Fibroblast of mammary gland (primary cell): ENCODE measurements at regions not wholly inside any gene's neighbourhood (a gene's known extent, or its start where the extent isn't known, plus 50 kb on each side); places are given as distances from the start of the nearest gene placed in this dataset.
"Not testable (repeated sequence)": the region's sequence is repeated elsewhere in the genome, so short reads cannot be mapped to it uniquely, and the experiment has no call there.

Experiments used
- DNase-seq: peaks from one replicate; pipeline ENCODE4 v3.0.0-alpha.2; 2010; ENCODE audit warnings: low read depth
- H3K4me3 ChIP-seq: 2 replicates; pipeline ENCODE4 v1.5.1; 2011; ENCODE audit warnings: low read depth, mild to moderate bottlenecking, low read length, moderate library complexity; ENCODE audit not compliant: control insufficient read depth
- TF ChIP-seq, protein P1 (sequence below): conservative IDR thresholded peaks from 2 replicates; pipeline ENCODE4 v1.5.1; 2011; ENCODE audit warnings: low read depth, low read length, inconsistent platforms; ENCODE audit not compliant: control insufficient read depth, insufficient read depth

DNA sequence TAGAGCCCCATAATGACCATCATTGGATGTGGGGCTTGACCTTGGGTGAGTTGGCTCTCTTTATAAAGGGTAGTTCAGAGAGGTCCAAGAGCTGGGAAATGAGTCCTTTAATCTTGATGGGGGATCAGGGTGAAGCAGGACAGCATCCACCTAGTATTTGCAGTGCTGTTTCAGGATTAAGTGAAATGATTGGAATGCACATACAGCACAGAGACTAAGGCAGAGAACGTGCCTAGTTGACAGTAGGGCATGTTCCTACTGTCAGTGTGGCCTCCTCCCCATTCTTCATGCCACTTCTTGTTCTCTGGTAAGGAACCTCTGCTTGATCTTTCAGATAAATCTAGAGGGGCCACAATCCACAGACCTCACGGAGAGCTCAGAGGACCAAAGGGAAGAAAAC lies 78.9 kb downstream of the TRIM43 start:
- no peak overlapping the region for H3K4me3 ChIP-seq
- DNase-seq, result no peak
- TF ChIP-seq, protein P1, sequence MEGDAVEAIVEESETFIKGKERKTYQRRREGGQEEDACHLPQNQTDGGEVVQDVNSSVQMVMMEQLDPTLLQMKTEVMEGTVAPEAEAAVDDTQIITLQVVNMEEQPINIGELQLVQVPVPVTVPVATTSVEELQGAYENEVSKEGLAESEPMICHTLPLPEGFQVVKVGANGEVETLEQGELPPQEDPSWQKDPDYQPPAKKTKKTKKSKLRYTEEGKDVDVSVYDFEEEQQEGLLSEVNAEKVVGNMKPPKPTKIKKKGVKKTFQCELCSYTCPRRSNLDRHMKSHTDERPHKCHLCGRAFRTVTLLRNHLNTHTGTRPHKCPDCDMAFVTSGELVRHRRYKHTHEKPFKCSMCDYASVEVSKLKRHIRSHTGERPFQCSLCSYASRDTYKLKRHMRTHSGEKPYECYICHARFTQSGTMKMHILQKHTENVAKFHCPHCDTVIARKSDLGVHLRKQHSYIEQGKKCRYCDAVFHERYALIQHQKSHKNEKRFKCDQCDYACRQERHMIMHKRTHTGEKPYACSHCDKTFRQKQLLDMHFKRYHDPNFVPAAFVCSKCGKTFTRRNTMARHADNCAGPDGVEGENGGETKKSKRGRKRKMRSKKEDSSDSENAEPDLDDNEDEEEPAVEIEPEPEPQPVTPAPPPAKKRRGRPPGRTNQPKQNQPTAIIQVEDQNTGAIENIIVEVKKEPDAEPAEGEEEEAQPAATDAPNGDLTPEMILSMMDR, result no peak

DNA sequence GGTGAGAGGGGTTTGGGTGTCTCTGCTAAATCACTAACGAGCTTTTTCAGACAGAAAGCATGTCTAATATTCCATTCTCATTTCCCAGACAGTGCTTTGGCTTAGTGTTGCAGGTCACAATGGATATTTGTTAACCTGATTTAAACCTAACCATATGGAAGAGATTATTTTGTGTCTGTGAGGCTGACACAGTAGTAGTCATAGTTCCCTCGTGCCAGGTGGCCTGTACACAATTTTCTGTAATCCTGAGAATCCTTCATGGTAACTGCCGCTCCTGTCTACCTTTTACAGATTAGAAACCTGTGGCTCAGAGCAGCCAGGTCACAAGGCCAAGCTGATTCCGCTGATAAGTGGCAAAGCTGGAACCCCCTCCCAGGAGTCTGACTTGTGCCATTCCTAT lies 79.4 kb downstream of the TRIM43 start:
- H3K4me3 ChIP-seq, result not testable (repeated sequence)
- peak; percentile 34 for DNase-seq

DNA sequence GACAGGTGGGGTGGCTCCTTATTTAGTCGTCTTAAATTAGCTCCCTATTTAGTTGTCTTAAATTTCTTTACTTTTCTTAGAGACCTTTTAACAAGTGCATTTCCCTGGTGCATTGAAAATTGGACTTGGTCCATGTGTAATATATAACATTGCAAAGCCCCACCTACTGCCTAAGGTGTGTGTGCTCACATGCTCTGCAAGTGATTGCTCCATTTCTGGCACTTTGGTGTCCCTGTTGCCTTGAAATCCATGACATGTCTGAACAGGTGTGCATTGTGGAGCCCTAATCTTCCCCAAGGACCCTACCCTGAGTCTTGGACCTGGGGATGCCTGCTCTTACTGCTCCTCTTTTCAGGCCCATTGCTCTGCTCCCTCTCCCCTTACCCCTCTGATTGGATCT lies 80.2 kb downstream of the TRIM43 start:
- not testable (repeated sequence) for DNase-seq, H3K4me3 ChIP-seq

DNA sequence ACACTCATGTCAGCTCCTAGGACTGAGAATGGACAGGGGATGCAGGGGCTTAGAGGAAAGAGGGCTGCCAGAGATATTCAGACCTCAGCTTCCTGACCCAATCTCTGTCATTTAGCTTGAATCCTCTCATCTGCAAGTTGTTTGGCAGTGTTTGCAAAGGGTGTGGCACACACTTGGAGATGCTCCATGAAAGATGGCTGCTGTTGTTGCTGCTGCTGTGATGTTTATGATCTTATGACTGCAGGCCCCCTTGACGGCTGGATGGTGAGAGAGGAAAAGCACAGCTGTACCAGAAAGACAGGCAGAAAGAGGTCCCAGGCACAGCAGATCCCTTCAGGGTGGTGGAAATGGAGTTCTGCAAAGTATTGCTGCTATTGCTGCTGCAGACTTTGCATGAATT lies 80.7 kb downstream of the TRIM43 start:
- DNase-seq, H3K4me3 ChIP-seq: not testable (repeated sequence)

DNA sequence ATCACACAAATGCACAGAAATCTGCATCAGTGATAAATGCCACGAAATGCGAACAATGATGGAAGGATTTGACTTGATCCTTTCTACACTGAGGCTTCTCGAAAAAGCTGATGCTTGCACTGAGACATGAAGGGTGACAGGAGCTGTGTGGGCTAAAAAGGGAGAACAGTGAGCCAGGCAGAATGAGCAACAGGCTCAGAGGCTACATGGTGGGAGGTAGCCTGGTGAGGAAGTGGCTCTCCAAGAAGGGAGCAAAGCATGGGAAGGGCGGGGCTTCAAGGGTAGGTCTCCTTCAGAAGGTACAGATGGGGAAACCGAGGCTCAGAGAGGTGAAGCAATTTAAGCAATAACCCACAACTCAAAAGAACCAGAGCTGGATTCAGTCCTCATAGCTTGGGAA lies 82.4 kb downstream of the TRIM43 start:
- no peak overlapping the region for H3K4me3 ChIP-seq
- DNase-seq, result no peak
- TF ChIP-seq, protein P1, result no peak

DNA sequence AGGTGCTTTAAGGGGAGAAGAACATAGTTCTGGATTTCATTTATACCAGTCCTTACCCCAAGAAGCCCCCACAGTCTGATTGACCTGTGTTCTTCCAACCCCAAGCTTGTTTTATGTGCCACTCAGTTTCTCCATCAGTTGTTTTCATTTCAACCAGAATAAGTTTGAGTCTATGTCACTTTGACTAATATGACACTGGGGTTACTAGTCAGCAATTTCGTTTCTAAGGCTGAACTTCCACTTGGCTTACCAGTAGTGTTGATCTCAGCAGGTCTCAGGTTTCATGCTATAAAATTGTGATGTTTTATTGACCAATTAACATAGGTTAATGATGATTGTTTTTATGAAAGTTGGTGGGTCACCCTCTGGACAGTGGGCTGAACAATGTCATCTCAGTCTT lies 84.8 kb downstream of the TRIM43 start:
- H3K4me3 ChIP-seq, DNase-seq: not testable (repeated sequence)

DNA sequence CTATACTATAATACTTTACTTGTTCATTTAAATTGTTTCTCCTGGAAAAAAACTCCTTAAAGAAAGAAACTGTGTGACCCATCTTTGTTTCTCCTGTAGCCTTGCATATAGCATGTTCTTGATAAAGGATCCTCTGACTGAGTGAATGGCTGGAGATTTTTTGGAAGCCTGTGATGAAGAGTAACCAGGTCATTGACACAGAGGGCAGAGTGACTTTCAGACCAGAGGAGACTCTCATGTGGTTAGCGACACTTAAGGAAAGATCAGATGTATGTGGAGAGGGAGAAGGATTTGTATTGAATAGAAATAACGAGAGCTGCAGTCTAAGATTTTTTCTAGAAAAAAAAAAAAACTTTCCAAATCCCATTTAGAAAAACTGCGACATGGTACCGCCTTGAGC lies 85.5 kb downstream of the TRIM43 start:
- TF ChIP-seq, protein P1, result no peak
- DNase-seq, result no peak
- H3K4me3 ChIP-seq, result no peak overlapping the region

DNA sequence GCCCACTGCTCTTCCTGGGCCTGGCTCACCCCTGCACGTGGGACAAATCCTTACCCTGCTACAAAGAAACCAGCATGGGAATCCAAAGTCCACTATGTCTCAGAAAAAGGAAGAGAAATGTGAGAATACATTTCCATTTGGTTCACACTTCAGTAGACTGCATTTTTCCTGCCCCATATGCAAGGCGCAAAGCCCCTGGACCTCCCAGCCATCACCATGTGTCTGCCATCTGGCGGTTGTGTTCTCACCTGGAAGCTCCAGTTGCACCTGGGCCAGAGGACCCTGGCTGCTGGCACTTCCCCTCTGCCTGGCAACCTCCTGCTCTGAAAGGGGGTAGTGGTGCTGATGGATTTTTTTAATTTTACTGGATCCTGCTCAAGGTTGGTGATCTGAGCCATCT lies 86.0 kb downstream of the TRIM43 start:
- not testable (repeated sequence) for DNase-seq

DNA sequence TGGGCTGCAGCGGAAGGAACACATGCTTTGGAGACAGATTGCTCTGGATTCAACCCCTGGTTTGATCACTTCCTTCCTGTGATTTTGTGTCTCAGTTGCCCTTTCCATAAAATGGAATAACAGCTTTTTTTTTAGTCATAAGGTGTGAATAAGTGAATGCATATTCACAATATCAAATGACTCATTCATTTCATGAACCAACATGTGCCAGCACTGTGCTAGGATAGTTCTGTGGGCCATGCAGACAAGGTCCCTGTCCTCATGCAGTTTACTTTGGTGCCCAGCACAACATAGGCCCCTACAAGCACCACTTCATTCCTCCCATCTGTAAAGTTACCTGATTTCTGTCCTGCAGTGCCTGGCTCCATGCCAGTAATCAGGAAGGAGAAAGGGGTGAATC lies 89.4 kb downstream of the TRIM43 start:
- not testable (repeated sequence) for H3K4me3 ChIP-seq
- peak; percentile 50 for DNase-seq

More for the DNA sequence above, 86.0 kb downstream of the TRIM43 start:
- H3K4me3 ChIP-seq, result not testable (repeated sequence)

DNA sequence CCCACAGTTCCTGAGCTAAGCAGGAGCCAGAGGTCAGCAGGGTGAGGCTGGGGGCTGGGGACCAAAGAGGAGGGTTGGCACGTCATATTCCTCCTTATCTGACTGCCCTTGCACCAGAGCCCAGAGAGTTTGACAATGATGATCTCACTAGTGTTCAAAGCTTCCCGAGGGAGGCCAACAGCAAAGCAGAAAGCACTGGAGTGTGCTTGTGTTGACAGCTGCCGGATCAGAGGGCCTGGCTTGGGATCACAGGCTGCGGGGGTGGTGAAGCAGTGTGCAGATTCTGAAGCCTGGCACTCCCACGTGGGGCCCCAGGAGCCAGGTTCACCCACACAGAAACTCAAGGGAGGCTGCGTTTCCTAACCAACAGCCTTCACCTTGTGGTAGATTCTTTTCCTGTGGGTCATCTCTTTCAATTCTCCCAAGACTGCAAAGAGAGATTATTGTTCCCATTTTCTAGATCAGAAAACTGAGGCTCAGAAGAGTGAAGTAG lies 89.8 kb downstream of the TRIM43 start:
- DNase-seq, result peak; percentile 76
- H3K4me3 ChIP-seq, result not testable (repeated sequence)

DNA sequence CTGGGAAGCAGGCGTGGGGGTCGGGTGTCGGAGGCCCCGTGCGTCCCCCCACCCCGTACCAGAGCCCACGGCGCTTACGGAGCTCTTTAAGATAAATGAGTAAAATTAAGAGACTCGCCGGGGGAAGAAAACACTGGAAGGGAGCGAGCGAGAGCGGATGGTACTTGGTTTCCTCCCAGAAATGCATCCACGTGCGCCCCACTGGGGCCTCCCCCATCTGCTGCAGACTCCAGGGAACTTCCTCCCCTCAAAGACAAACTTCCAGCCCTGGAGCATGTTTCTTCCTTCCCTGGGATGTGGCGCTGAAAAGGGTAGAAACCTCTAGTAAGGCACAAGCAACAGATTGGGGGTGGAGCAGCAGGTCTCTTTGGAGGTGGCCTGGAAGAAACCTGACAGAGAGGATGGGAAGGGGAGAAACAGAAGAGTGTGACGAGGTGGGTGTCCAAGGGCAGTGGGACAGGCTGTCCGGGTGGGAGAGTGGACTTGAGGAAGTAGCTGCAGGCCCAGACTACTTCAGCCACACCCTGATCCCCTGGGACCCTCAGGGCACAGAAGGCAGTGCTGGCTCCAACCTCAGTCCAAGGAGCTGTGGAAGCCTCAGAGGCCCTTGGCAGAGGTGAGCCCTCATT lies 91.2 kb downstream of the TRIM43 start:
- not testable (repeated sequence) for DNase-seq
- peak overlapping the region; percentile 40 for H3K4me3 ChIP-seq
